PC-3 (cell line): ENCODE measurements at regions not wholly inside any gene's neighbourhood (a gene's known extent, or its start where the extent isn't known, plus 50 kb on each side); places are given as distances from the start of the nearest gene placed in this dataset.

Source experiments
- ATAC-seq: fragments of 200-7000 bp; cut with Tn5 transposase; 2 replicates; pipeline ENCODE4 v1.9.1; 2020; ENCODE audit warnings: mild to moderate bottlenecking, moderate library complexity
- BruUV-seq: library from RNA; stranded (reverse); fragments of 400-500 nt; replicated peaks from 2 replicates; lab custom pipeline; 2021; lab: Mats Ljungman, UMichigan
- CTCF ChIA-PET: fragments of 300-600 bp; sonication (Branson Sonifier 250); formaldehyde crosslinking; loops from one replicate; lab custom pipeline; 2022; ENCODE audit warnings: antibody characterized with exemption; lab: Charles Lee
- POLR2A ChIA-PET: fragments of 300-600 bp; sonication (Branson Sonifier 250); formaldehyde crosslinking; loops from one replicate; lab custom pipeline; 2022; ENCODE audit warnings: antibody characterized with exemption; ENCODE audit not compliant: unreplicated experiment; lab: Charles Lee
- DNase-seq: peaks from one replicate; pipeline ENCODE4 v3.0.0-alpha.2; 2015
- H2AFZ ChIP-seq: fragments of 300-600 bp; sonication (generic); 2 replicates; pipeline ENCODE4 v1.6.0; 2016; ENCODE audit warnings: antibody characterized with exemption, low read length
- H3F3A ChIP-seq: fragments of 300-600 bp; sonication (generic); one replicate; pipeline ENCODE4 v1.6.0; 2017; ENCODE audit warnings: antibody characterized with exemption, low read length, control low read depth, mild to moderate bottlenecking; ENCODE audit not compliant: unreplicated experiment
- H3K27ac ChIP-seq: fragments of 300-600 bp; sonication (generic); 2 replicates; pipeline ENCODE4 v1.5.1; 2016; ENCODE audit warnings: mild to moderate bottlenecking, low read length
- H3K27me3 ChIP-seq: fragments of 300-600 bp; sonication (generic); 2 replicates; pipeline ENCODE4 v1.6.1; 2016; ENCODE audit warnings: low read length, mixed read lengths
- H3K36me3 ChIP-seq: fragments of 300-600 bp; sonication (generic); 2 replicates; pipeline ENCODE4 v1.6.1; 2016; ENCODE audit warnings: low read depth, mixed run types, low read length, mixed read lengths
- H3K4me1 ChIP-seq: fragments of 300-600 bp; sonication (generic); 2 replicates; pipeline ENCODE4 v1.5.1; 2016; ENCODE audit warnings: low read length; ENCODE audit not compliant: insufficient read depth
- H3K4me2 ChIP-seq: fragments of 300-600 bp; sonication (generic); 2 replicates; pipeline ENCODE4 v1.6.0; 2016; ENCODE audit warnings: low read length
- H3K4me3 ChIP-seq: fragments of 300-600 bp; sonication (generic); 2 replicates; pipeline ENCODE4 v1.5.1; 2016; ENCODE audit warnings: mild to moderate bottlenecking, low read length, mixed read lengths
- H3K79me2 ChIP-seq: fragments of 300-600 bp; sonication (generic); 2 replicates; pipeline ENCODE4 v1.6.1; 2017; ENCODE audit warnings: low read length, mixed read lengths
- H3K9ac ChIP-seq: fragments of 300-600 bp; sonication (generic); 2 replicates; pipeline ENCODE4 v1.6.0; 2016; ENCODE audit warnings: mild to moderate bottlenecking, low read length
- H3K9me2 ChIP-seq: fragments of 300-600 bp; sonication (generic); replicated peaks from 2 replicates; pipeline ENCODE4 v1.6.1; 2016; ENCODE audit warnings: mixed run types, low read length, mixed read lengths
- H3K9me3 ChIP-seq: fragments of 300-600 bp; sonication (generic); 2 replicates; pipeline ENCODE4 v1.6.1; 2016; ENCODE audit warnings: low read length, mixed read lengths
- H4K20me1 ChIP-seq: fragments of 300-600 bp; sonication (generic); 2 replicates; pipeline ENCODE4 v1.6.1; 2016; ENCODE audit warnings: low read length, mixed read lengths
- EZH2 ChIP-seq: fragments of 300-600 bp; sonication (generic); IDR thresholded peaks from one replicate; pipeline ENCODE4 v1.6.1; 2017; ENCODE audit warnings: antibody characterized with exemption, mild to moderate bottlenecking, low read length; ENCODE audit not compliant: unreplicated experiment
- intact Hi-C: fragments of 100-400 bp; cut with micrococcal nuclease; formaldehyde crosslinking; loops from 2 replicates; pipeline ENCODE4 v1.9.0; 2023

- CTCF ChIA-PET, result no interaction called here
- Histone ChIP-seq H3K4me2 (no peak overlapping the region), H3K9ac (no peak overlapping the region), H4K20me1 (no peaks in the 10 kb centered on the region), H3K79me2 (no peaks in the 10 kb centered on the region), H3K27me3 (peaks cover 35% of the 10 kb centered on the region), H3K36me3 (no peaks in the 10 kb centered on the region), H2AFZ (no peak overlapping the region), H3K9me2 (no peaks in the 10 kb centered on the region), H3K4me1 (no peaks in the 10 kb centered on the region), H3F3A (no peaks in the 10 kb centered on the region), H3K4me3 (no peak overlapping the region), H3K9me3 (no peaks in the 10 kb centered on the region), H3K27ac (no peak overlapping the region)
- intact Hi-C loops, result no loop called here
- ATAC-seq (no peak), DNase-seq (no peak)
- no TSS peak for BruUV-seq
- POLR2A ChIA-PET, result no interaction called here
- no peak for TF ChIP-seq EZH2
Observed at GRCh38 chr2:205848601-205849000, 166.3 kb downstream of the NRP2 start.
